ENCODE measurements at regions not wholly inside any gene's neighbourhood (a gene's known extent, or its start where the extent isn't known, plus 50 kb on each side); places are given as distances from the start of the nearest gene placed in this dataset.

DNA sequence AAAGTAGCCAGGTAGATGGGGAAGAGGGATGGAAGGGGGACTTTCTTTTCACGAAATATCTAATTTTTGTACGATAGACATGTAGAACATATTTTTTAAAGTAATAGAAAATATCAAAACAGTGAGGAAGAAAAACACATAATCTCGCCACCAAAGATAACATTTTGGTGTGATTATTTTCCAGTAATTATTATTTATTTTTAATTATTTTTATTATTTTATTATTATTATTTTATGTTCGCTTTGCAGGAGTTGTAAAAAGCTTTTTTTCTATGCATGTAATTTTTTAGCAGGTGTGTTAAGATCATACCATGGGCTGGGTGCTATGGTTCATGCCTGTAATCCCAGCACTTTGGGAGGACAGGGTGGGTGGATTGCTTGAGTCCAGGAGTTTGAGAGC lies 85.6 kb upstream of the CCND2 start:
- H2AK9ac ChIP-seq (replicated peaks; ENCODE audit: low read depth, low read length, poor library complexity): no peak overlapping the region
- no peaks in the 10 kb centered on the region for H3K36me3 ChIP-seq (ENCODE audit: control insufficient read depth, insufficient read depth, low read length)
- H4K5ac ChIP-seq (ENCODE audit: low read depth, low read length): no peak overlapping the region
- no peak overlapping the region for H3K23ac ChIP-seq (ENCODE audit: low read depth, low read length)
- ChIA-PET POLR2A (ENCODE audit: unreplicated experiment) (no interaction called here), CTCF (no interaction called here)
- no peak overlapping the region for H4K91ac ChIP-seq (ENCODE audit: insufficient read depth, low read depth, low read length)
- H2BK20ac ChIP-seq (ENCODE audit: low read depth, low read length): no peak overlapping the region
- no peak overlapping the region for H2AK5ac ChIP-seq (ENCODE audit: low read depth, low read length)
- dilution Hi-C loops (cut with HindIII; ENCODE audit: low sequenced_read_pairs, unreplicated experiment) (no loop called here), intact Hi-C loops (cut with micrococcal nuclease) (no loop called here), in situ Hi-C loops (cut with MboI; ENCODE audit: low sequenced_read_pairs) (no loop called here)
- no peak overlapping the region for H3K56ac ChIP-seq (ENCODE audit: extremely low read depth, insufficient read depth, low read length)
- H2AFZ ChIP-seq (replicated peaks; ENCODE audit: low read length, poor library complexity): no peak overlapping the region
- H3K9ac ChIP-seq (ENCODE audit: low read depth, low read length): no peak overlapping the region
- H2BK15ac ChIP-seq (ENCODE audit: low read depth, low read length): no peak overlapping the region
- H4K8ac ChIP-seq (ENCODE audit: low read depth in 2 of 2, low read length in 2 of 2): no peak overlapping the region
- no peaks in the 10 kb centered on the region for H4K20me1 ChIP-seq (ENCODE audit: insufficient read depth, low read length)
- BruUV-seq (replicated peaks): no TSS peak
- DNase-seq (no peak), ATAC-seq (ENCODE audit: low read depth) (no peak)
- no peak overlapping the region for H2BK5ac ChIP-seq (ENCODE audit: low read depth, low read length, poor library complexity, severe bottlenecking)
- no peak overlapping the region for H3K4ac ChIP-seq (ENCODE audit: low read depth, low read length)
- no peak overlapping the region for H3K4me2 ChIP-seq (ENCODE audit: low read depth, low read length)
- no peaks in the 10 kb centered on the region for H3K9me3 ChIP-seq (ENCODE audit: control insufficient read depth, insufficient read depth, low read length)
- no peak overlapping the region for H2BK120ac ChIP-seq (ENCODE audit: low read depth, low read length)
- no peaks in the 10 kb centered on the region for H3K27me3 ChIP-seq (ENCODE audit: control insufficient read depth, insufficient read depth, low read length)
- TF ChIP-seq CTCF (conservative IDR thresholded peaks at IDR 0.05; ENCODE audit: low read depth, low read length) (no peak), CEBPB (IDR thresholded peaks at IDR 0.05; ENCODE audit: low read depth, low read length) (no peak), MXI1 (IDR thresholded peaks at IDR 0.05; ENCODE audit: borderline replicate concordance, low read depth, low read length) (no peak), MAFK (IDR thresholded peaks at IDR 0.05; ENCODE audit: low read depth, low read length) (no peak), MAZ (IDR thresholded peaks at IDR 0.05; ENCODE audit: borderline replicate concordance, low read depth, low read length) (no peak), FOS (IDR thresholded peaks at IDR 0.05; ENCODE audit: low read depth, low read length) (no peak), BHLHE40 (IDR thresholded peaks at IDR 0.05; ENCODE audit: low read depth, low read length) (no peak), POLR2A (IDR thresholded peaks at IDR 0.05; ENCODE audit: low read depth, low read length) (no peak), CHD1 (IDR thresholded peaks at IDR 0.05; ENCODE audit: low read depth, low read length) (no peak), SMC3 (IDR thresholded peaks at IDR 0.05; ENCODE audit: low read depth, low read length) (no peak), RAD21 (IDR thresholded peaks at IDR 0.05; ENCODE audit: low read length) (no peak)
- TF ChIP-seq, protein P1, sequence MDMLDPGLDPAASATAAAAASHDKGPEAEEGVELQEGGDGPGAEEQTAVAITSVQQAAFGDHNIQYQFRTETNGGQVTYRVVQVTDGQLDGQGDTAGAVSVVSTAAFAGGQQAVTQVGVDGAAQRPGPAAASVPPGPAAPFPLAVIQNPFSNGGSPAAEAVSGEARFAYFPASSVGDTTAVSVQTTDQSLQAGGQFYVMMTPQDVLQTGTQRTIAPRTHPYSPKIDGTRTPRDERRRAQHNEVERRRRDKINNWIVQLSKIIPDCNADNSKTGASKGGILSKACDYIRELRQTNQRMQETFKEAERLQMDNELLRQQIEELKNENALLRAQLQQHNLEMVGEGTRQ (IDR thresholded peaks at IDR 0.05; ENCODE audit: low read depth, low read length): no peak
- H3K18ac ChIP-seq (ENCODE audit: low read depth, low read length): no peak overlapping the region
- H3K14ac ChIP-seq (replicated peaks; ENCODE audit: low read depth, low read length): no peak overlapping the region
- H3K4me3 ChIP-seq (ENCODE audit: insufficient read depth, low read depth, low read length): no peak overlapping the region
- no peaks in the 10 kb centered on the region for H3K9me1 ChIP-seq (ENCODE audit: insufficient read depth, low read length)
- H3K4me1 ChIP-seq (ENCODE audit: control insufficient read depth, insufficient read depth, low read length): no peaks in the 10 kb centered on the region
- no peak overlapping the region for H3K27ac ChIP-seq (ENCODE audit: insufficient read depth, low read length)
- H3K79me1 ChIP-seq (ENCODE audit: low read depth in 1 of 2, low read length in 2 of 2): no peaks in the 10 kb centered on the region
- no CpG with 5 or more reads among the region's 4 CpGs for WGBS, 2 experiments (ENCODE audit: extremely low coverage in 2 of 2, insufficient read length in 1 of 2)

Data from IMR-90 (cell line).